ENCODE measurements at regions not wholly inside any gene's neighbourhood (a gene's known extent, or its start where the extent isn't known, plus 50 kb on each side); places are given as distances from the start of the nearest gene placed in this dataset.

DNA sequence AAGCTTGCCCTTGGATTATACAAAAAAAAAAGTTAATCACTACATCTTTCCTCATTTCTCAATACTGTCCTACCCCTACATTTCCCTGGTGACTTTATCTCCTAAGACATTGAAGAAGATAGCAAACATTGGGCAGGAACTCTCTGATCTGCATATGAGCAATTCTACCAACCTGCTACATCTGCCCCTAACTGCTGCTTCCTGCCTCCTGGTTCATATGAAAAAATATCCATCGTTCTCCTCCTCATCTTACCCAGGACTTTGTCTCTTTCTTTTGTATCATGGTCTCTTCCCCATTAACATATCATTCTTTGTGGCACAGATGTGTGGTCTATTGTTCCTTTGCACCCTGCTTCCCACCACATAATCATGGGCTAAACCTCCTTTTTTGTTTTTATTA is 139.7 kb upstream of the PCGF5 start:
- Histone ChIP-seq H3K9me3 (no peaks in the 10 kb centered on the region), H3K4me1 (peaks cover 14% of the 10 kb centered on the region), H3K4me3 (no peak overlapping the region), H3K27ac (no peak overlapping the region), H3K36me3 (no peaks in the 10 kb centered on the region), H3K27me3 (no peaks in the 10 kb centered on the region)
- DNase-seq (ENCODE audit: extremely low spot score in 2 of 2), result no peak
- TF ChIP-seq POLR2AphosphoS5 (IDR thresholded peaks at IDR 0.05; ENCODE audit: insufficient read depth in 1 of 2, low read depth in 1 of 2) (no peak), POLR2A (IDR thresholded peaks at IDR 0.05) (no peak)
- TF ChIP-seq, protein P1, sequence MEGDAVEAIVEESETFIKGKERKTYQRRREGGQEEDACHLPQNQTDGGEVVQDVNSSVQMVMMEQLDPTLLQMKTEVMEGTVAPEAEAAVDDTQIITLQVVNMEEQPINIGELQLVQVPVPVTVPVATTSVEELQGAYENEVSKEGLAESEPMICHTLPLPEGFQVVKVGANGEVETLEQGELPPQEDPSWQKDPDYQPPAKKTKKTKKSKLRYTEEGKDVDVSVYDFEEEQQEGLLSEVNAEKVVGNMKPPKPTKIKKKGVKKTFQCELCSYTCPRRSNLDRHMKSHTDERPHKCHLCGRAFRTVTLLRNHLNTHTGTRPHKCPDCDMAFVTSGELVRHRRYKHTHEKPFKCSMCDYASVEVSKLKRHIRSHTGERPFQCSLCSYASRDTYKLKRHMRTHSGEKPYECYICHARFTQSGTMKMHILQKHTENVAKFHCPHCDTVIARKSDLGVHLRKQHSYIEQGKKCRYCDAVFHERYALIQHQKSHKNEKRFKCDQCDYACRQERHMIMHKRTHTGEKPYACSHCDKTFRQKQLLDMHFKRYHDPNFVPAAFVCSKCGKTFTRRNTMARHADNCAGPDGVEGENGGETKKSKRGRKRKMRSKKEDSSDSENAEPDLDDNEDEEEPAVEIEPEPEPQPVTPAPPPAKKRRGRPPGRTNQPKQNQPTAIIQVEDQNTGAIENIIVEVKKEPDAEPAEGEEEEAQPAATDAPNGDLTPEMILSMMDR (IDR thresholded peaks at IDR 0.05), result no peak
- intact Hi-C loops (cut with DNase I), result no loop called here

- Histone ChIP-seq H3K9me3 (no peaks in the 10 kb centered on the region), H3K27me3 (no peaks in the 10 kb centered on the region), H3K4me3 (no peak overlapping the region), H3K27ac (no peak overlapping the region), H3K36me3 (no peaks in the 10 kb centered on the region), H3K4me1 (peaks cover 12% of the 10 kb centered on the region)
- intact Hi-C loops (cut with DNase I), result no loop called here
- DNase-seq (ENCODE audit: extremely low spot score in 2 of 2), result no peak
- TF ChIP-seq POLR2AphosphoS5 (IDR thresholded peaks at IDR 0.05; ENCODE audit: insufficient read depth in 1 of 2, low read depth in 1 of 2) (no peak), POLR2A (IDR thresholded peaks at IDR 0.05) (no peak)
- TF ChIP-seq, protein P1 (IDR thresholded peaks at IDR 0.05), result no peak
Measured at GRCh38 chr10:91082447-91082846, 138.0 kb upstream of the PCGF5 start.

- intact Hi-C loops (cut with DNase I), result no loop called here
- Histone ChIP-seq H3K27ac (no peak overlapping the region), H3K36me3 (no peaks in the 10 kb centered on the region), H3K4me3 (no peak overlapping the region), H3K27me3 (no peaks in the 10 kb centered on the region), H3K4me1 (no peaks in the 10 kb centered on the region), H3K9me3 (no peaks in the 10 kb centered on the region)
- TF ChIP-seq, protein P1 (IDR thresholded peaks at IDR 0.05), result no peak
- TF ChIP-seq POLR2A (IDR thresholded peaks at IDR 0.05) (no peak), POLR2AphosphoS5 (IDR thresholded peaks at IDR 0.05; ENCODE audit: insufficient read depth in 1 of 2, low read depth in 1 of 2) (no peak)
- no peak for DNase-seq (ENCODE audit: extremely low spot score in 2 of 2)
Measured at GRCh38 chr10:91088300-91089140, 131.9 kb upstream of the PCGF5 start.

- H3K27ac ChIP-seq, result no peak overlapping the region
- no peak overlapping the region for H3K4me3 ChIP-seq
- H3K36me3 ChIP-seq, result no peaks in the 10 kb centered on the region
- DNase-seq (ENCODE audit: extremely low spot score in 2 of 2), result no peak
- no peaks in the 10 kb centered on the region for H3K9me3 ChIP-seq
- no peaks in the 10 kb centered on the region for H3K27me3 ChIP-seq
- TF ChIP-seq, protein P1 (IDR thresholded peaks at IDR 0.05), result no peak
- TF ChIP-seq POLR2A (IDR thresholded peaks at IDR 0.05), result no peak
- TF ChIP-seq POLR2AphosphoS5 (IDR thresholded peaks at IDR 0.05; ENCODE audit: insufficient read depth in 1 of 2, low read depth in 1 of 2), result no peak
- no peaks in the 10 kb centered on the region for H3K4me1 ChIP-seq
- intact Hi-C loops (cut with DNase I), result no loop called here
Measured at GRCh38 chr10:91090761-91091529, 129.5 kb upstream of the PCGF5 start.

All from vagina (tissue), 2 donors.